K562 (cell line): ENCODE measurements at regions not wholly inside any gene's neighbourhood (a gene's known extent, or its start where the extent isn't known, plus 50 kb on each side); places are given as distances from the start of the nearest gene placed in this dataset.

Source experiments
- XRCC4 ChIP-seq: IDR thresholded peaks from one replicate; pipeline ENCODE4 v1.6.1; 2011; ENCODE audit not compliant: insufficient read depth, insufficient read length; ENCODE audit errors: extremely low read depth
- TF ChIP-seq, protein P1 (sequence below): fragments of 200-600 bp; sonication (generic); IDR thresholded peaks from one replicate; pipeline ENCODE4 v1.6.1; 2012; ENCODE audit warnings: mild to moderate bottlenecking, low read depth, low read length, inconsistent platforms
- TF ChIP-seq, protein P2 (sequence below): fragments of 450-650 bp; formaldehyde crosslinking; IDR thresholded peaks from 2 replicates; pipeline ENCODE4 v1.4.0; 2022; ENCODE audit warnings: missing genetic modification characterization

DNA sequence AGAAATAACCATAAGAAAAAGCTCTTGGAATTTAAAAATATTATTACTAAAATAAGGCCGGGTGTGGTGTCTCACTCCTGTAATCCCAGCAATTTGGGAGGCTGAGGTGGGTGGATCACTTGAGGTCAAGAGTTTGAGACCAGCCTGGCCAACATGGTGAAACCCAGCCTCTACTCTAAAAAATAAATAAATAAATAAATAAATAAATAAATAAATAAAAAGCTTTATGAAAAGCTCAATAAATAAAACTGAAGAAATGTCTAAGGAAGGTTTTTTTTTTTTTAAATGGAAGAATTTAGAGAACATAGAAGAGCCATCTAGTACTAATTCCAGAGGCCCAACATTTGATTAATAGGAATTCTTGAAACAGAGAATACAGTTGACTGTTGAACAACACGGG lies 249.1 kb upstream of the PROX1 start (continued):
- TF ChIP-seq, protein P1, sequence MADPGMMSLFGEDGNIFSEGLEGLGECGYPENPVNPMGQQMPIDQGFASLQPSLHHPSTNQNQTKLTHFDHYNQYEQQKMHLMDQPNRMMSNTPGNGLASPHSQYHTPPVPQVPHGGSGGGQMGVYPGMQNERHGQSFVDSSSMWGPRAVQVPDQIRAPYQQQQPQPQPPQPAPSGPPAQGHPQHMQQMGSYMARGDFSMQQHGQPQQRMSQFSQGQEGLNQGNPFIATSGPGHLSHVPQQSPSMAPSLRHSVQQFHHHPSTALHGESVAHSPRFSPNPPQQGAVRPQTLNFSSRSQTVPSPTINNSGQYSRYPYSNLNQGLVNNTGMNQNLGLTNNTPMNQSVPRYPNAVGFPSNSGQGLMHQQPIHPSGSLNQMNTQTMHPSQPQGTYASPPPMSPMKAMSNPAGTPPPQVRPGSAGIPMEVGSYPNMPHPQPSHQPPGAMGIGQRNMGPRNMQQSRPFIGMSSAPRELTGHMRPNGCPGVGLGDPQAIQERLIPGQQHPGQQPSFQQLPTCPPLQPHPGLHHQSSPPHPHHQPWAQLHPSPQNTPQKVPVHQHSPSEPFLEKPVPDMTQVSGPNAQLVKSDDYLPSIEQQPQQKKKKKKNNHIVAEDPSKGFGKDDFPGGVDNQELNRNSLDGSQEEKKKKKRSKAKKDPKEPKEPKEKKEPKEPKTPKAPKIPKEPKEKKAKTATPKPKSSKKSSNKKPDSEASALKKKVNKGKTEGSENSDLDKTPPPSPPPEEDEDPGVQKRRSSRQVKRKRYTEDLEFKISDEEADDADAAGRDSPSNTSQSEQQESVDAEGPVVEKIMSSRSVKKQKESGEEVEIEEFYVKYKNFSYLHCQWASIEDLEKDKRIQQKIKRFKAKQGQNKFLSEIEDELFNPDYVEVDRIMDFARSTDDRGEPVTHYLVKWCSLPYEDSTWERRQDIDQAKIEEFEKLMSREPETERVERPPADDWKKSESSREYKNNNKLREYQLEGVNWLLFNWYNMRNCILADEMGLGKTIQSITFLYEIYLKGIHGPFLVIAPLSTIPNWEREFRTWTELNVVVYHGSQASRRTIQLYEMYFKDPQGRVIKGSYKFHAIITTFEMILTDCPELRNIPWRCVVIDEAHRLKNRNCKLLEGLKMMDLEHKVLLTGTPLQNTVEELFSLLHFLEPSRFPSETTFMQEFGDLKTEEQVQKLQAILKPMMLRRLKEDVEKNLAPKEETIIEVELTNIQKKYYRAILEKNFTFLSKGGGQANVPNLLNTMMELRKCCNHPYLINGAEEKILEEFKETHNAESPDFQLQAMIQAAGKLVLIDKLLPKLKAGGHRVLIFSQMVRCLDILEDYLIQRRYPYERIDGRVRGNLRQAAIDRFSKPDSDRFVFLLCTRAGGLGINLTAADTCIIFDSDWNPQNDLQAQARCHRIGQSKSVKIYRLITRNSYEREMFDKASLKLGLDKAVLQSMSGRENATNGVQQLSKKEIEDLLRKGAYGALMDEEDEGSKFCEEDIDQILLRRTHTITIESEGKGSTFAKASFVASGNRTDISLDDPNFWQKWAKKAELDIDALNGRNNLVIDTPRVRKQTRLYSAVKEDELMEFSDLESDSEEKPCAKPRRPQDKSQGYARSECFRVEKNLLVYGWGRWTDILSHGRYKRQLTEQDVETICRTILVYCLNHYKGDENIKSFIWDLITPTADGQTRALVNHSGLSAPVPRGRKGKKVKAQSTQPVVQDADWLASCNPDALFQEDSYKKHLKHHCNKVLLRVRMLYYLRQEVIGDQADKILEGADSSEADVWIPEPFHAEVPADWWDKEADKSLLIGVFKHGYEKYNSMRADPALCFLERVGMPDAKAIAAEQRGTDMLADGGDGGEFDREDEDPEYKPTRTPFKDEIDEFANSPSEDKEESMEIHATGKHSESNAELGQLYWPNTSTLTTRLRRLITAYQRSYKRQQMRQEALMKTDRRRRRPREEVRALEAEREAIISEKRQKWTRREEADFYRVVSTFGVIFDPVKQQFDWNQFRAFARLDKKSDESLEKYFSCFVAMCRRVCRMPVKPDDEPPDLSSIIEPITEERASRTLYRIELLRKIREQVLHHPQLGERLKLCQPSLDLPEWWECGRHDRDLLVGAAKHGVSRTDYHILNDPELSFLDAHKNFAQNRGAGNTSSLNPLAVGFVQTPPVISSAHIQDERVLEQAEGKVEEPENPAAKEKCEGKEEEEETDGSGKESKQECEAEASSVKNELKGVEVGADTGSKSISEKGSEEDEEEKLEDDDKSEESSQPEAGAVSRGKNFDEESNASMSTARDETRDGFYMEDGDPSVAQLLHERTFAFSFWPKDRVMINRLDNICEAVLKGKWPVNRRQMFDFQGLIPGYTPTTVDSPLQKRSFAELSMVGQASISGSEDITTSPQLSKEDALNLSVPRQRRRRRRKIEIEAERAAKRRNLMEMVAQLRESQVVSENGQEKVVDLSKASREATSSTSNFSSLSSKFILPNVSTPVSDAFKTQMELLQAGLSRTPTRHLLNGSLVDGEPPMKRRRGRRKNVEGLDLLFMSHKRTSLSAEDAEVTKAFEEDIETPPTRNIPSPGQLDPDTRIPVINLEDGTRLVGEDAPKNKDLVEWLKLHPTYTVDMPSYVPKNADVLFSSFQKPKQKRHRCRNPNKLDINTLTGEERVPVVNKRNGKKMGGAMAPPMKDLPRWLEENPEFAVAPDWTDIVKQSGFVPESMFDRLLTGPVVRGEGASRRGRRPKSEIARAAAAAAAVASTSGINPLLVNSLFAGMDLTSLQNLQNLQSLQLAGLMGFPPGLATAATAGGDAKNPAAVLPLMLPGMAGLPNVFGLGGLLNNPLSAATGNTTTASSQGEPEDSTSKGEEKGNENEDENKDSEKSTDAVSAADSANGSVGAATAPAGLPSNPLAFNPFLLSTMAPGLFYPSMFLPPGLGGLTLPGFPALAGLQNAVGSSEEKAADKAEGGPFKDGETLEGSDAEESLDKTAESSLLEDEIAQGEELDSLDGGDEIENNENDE, result no peak
- TF ChIP-seq XRCC4, result no peak
- TF ChIP-seq, protein P2, sequence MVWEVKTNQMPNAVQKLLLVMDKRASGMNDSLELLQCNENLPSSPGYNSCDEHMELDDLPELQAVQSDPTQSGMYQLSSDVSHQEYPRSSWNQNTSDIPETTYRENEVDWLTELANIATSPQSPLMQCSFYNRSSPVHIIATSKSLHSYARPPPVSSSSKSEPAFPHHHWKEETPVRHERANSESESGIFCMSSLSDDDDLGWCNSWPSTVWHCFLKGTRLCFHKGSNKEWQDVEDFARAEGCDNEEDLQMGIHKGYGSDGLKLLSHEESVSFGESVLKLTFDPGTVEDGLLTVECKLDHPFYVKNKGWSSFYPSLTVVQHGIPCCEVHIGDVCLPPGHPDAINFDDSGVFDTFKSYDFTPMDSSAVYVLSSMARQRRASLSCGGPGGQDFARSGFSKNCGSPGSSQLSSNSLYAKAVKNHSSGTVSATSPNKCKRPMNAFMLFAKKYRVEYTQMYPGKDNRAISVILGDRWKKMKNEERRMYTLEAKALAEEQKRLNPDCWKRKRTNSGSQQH (CRISPR knock-in tag), result no peak
- TF ChIP-seq, all 486 proteins: peak for 0
